Fibroblast of pulmonary artery (primary cell): ENCODE measurements at regions not wholly inside any gene's neighbourhood (a gene's known extent, or its start where the extent isn't known, plus 50 kb on each side); places are given as distances from the start of the nearest gene placed in this dataset.

Experiments used
- DNase-seq: peaks from one replicate; pipeline ENCODE4 v3.0.0-alpha.2; 2010; ENCODE audit warnings: low read depth
- H3K4me3 ChIP-seq: replicated peaks from 2 replicates; pipeline ENCODE4 v1.5.1; 2011; ENCODE audit warnings: low read depth, mild to moderate bottlenecking, control low read depth, low read length, moderate library complexity
- TF ChIP-seq, protein P1 (sequence below): IDR thresholded peaks from 2 replicates; pipeline ENCODE4 v1.5.1; 2011; ENCODE audit warnings: mild to moderate bottlenecking, control low read depth, low read length, inconsistent platforms; ENCODE audit errors: missing control alignments

DNA sequence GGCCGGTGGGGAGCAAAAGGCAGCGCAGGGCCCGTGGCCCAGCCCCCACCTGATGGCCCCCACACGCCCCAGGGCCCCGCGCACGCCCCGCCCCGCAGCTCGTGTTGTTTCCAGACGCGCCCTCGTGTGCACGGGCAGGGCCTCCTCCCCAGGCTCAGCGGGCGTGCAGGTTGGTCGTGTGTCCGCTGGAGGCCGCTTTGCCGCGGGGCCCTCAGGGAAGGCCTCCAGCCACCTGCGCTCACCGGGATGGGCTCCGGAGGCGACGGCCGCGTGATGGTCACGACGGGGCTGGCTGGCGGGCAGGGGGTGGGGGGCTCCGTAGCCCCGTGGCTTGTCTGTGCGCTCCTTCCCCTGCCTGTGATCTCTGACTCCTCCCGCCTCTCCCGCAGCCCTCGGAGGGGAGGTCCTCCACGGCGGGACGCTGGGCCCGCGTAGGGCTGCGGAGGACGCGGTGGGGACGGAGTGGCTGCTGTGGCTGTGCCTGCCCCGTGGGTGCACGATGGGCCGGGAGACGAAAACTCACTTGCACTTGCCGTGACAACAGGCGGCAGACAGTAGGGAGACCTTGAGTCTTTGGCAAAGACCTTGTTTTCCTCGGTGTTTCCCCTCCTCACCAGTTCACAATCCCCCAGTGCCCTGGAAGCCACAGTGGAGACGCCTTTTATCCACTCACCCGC is 67.1 kb downstream of the RTP5 start:
- TF ChIP-seq, protein P1, sequence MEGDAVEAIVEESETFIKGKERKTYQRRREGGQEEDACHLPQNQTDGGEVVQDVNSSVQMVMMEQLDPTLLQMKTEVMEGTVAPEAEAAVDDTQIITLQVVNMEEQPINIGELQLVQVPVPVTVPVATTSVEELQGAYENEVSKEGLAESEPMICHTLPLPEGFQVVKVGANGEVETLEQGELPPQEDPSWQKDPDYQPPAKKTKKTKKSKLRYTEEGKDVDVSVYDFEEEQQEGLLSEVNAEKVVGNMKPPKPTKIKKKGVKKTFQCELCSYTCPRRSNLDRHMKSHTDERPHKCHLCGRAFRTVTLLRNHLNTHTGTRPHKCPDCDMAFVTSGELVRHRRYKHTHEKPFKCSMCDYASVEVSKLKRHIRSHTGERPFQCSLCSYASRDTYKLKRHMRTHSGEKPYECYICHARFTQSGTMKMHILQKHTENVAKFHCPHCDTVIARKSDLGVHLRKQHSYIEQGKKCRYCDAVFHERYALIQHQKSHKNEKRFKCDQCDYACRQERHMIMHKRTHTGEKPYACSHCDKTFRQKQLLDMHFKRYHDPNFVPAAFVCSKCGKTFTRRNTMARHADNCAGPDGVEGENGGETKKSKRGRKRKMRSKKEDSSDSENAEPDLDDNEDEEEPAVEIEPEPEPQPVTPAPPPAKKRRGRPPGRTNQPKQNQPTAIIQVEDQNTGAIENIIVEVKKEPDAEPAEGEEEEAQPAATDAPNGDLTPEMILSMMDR, result no peak
- H3K4me3 ChIP-seq, result no peak overlapping the region

DNA sequence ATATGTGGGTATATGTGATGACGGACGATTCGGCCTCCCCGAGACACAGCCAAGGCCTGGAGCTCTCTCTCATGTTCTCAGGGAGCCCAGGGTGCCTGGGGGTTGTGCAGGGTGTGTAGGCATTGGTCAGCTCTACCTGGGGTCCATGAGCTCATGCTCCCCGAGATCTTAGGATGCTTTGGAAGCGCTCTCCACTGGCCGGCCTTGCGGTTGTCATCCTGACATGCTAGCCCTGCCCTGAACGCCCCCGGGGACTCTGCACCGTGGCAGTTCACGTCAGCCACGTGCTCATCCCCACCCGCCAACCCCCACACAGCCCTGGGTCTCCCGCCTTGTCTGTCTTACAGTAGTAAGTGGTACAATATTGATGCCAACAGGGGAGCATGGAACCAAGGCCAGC is 67.8 kb downstream of the RTP5 start:
- H3K4me3 ChIP-seq, result no peak overlapping the region
- TF ChIP-seq, protein P1, result no peak
- DNase-seq, result no peak

More for the DNA sequence above, 67.1 kb downstream of the RTP5 start:
- DNase-seq, result no peak

DNA sequence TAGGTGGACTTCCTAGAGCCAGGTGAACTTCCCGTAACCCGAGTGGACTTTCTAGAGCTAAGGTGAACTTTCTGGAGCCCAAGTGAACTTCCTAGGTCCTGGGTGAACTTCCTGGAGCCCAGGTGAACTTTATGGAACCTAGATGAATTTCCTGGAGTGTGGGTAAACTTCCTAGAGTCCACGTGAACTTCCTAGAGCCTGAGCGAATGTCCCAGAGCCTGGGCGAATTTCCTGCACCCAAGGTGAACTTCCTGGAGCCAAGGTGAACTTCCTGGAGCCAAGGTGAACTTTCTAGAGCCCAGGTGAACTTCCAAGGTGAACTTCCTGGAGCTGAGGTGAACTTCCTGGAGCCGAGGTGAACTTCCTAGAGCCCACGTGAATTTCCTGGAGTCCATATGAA is 70.0 kb downstream of the RTP5 start:
- TF ChIP-seq, protein P1, result no peak

DNA sequence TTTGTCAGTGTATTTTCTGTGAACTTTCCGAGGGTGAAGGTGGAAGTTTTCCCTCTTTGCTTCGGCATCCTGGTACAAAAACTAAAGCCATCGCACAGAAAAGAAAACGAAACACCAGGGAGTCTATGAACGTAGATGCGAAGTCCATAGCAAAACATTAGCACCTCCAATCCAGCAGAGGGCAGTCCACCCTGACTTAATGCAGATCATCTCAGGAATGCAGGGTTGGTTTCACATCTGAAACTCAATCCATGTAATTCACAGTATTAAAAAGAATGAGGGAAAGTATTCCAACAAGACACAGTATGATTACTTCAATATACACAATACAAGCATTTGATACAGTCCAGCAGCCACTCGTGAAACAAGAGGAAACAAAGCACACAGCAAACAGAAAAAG is 70.8 kb downstream of the RTP5 start:
- H3K4me3 ChIP-seq, result no peak overlapping the region
- peak; percentile 8 for DNase-seq
- TF ChIP-seq, protein P1, result peak; percentile 36

More for the DNA sequence above, 70.0 kb downstream of the RTP5 start:
- no peak overlapping the region for H3K4me3 ChIP-seq
- DNase-seq, result no peak

DNA sequence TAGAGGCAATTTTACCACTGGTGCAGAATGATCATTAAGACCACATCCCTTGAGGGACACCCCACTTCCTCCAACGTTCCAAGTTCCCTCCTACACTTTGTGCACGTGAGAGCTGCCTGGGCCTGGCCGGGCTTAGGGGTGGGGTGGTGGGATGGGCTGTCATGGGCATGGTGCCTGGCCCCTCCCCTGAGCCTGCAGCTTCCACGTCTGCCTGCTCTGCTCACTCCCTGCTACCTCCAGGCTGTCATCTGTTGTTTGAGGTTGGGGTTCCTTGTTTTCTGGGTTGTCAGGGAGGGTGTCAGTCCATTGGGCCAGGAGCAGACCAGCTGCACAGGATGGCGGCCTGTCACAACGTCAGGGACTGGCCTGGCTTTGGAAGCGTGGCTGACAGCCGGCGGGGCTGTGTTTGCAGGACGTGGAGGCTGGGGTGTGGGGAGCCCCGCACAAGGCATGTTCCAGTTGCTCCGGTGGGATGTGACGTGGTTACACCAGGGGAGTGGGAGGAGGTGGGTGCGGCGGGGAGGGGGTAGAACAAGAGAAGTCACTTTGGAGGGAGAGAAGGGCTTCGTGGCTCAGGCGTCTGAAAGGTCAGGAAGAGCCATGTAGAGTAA is 72.3 kb downstream of the RTP5 start:
- H3K4me3 ChIP-seq, result no peak overlapping the region
- DNase-seq, result no peak
- TF ChIP-seq, protein P1, result no peak

DNA sequence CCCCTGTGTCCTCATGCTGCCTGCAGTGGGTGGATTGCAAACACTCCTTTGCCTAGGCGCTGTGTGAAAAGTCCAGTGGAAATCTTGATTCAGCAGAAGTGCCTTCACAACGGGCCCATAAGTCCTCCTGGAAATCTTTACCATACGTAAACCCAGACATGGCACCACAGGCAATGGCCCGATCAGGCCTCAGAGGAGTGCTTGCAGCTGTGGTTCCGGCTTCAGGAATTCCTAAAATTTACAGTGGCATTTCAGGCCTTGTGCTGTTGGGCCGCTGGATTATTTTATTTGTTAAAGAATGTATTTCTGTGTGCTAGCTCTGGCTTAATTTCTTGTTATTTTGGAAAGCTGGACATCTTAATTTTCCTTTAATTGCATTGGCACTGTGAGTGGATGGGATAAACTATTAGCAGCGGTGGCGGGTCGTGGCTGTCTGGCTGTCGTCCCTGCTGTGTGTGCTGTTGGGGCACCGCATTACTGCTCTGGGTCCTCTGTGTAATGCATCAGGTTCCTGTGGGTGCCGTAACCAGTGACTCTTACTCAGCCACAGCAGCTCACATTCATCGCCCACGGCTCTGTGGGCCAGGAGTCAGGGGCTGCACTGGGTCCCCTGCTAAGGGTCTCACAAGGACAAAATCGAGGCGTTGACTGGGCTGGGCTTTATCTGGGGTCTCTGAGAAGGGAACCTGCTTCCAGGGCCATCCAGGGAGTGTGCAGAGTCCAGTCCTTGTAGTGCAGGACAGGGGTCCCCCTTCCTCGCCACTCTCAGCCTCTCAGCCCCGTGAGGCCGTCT is 73.1 kb downstream of the RTP5 start:
- no peak for DNase-seq
- TF ChIP-seq, protein P1, result no peak

More for the DNA sequence above, 73.1 kb downstream of the RTP5 start:
- no peak overlapping the region for H3K4me3 ChIP-seq
